Epithelial cell of esophagus (primary cell): ENCODE measurements at regions not wholly inside any gene's neighbourhood (a gene's known extent, or its start where the extent isn't known, plus 50 kb on each side); places are given as distances from the start of the nearest gene placed in this dataset.
A peak's percentile ranks its signal among the peaks of the same experiment; 100 is the strongest.

Experiments used
- DNase-seq: peaks from one replicate; pipeline ENCODE4 v3.0.0; 2010; ENCODE audit warnings: low read depth
- H3K4me3 ChIP-seq: 2 replicates; pipeline ENCODE4 v1.5.1; 2011; ENCODE audit warnings: mild to moderate bottlenecking, low read length, control low read depth
- CTCF ChIP-seq: IDR thresholded peaks from 2 replicates; pipeline ENCODE4 v1.5.1; 2011; ENCODE audit warnings: low read depth, mild to moderate bottlenecking, low read length, control low read depth, inconsistent platforms; ENCODE audit not compliant: insufficient read depth; ENCODE audit errors: missing control alignments

GRCh38 chr12:13875744-13876143 is 105.7 kb downstream of the GRIN2B start:
- TF ChIP-seq CTCF: no peak
- no peak overlapping the region for H3K4me3 ChIP-seq
- no peak for DNase-seq

- no peak overlapping the region for H3K4me3 ChIP-seq
- DNase-seq: no peak
- TF ChIP-seq CTCF: no peak
Measured at GRCh38 chr12:13870255-13870654, 111.1 kb downstream of the GRIN2B start.

- DNase-seq: peak; percentile 75
- TF ChIP-seq CTCF: peak; percentile 98
Measured at GRCh38 chr12:13864081-13864673, 117.2 kb downstream of the GRIN2B start.

GRCh38 chr12:13857750-13858149 is 123.7 kb downstream of the GRIN2B start:
- H3K4me3 ChIP-seq: no peak overlapping the region
- TF ChIP-seq CTCF: no peak
- no peak for DNase-seq

More at GRCh38 chr12:13864081-13864673, 117.2 kb downstream of the GRIN2B start:
- no peak overlapping the region for H3K4me3 ChIP-seq

- H3K4me3 ChIP-seq: no peak overlapping the region
- no peak for DNase-seq
- no peak for TF ChIP-seq CTCF
Measured at GRCh38 chr12:13853471-13853870, 127.9 kb downstream of the GRIN2B start.

- no peak for DNase-seq
- no peak overlapping the region for H3K4me3 ChIP-seq
- TF ChIP-seq CTCF: no peak
Measured at GRCh38 chr12:13851828-13852227, 129.6 kb downstream of the GRIN2B start.

- TF ChIP-seq CTCF: no peak
- no peak overlapping the region for H3K4me3 ChIP-seq
- DNase-seq: no peak
Measured at GRCh38 chr12:13849456-13849855, 131.9 kb downstream of the GRIN2B start.
